HL-60 (cell line): ENCODE measurements at regions not wholly inside any gene's neighbourhood (a gene's known extent, or its start where the extent isn't known, plus 50 kb on each side); places are given as distances from the start of the nearest gene placed in this dataset.

Experiments used
- DNase-seq, 2 experiments: peaks; one replicate each; pipeline ENCODE4 v3.0.0-alpha.2; 2010 to 2020; ENCODE audit warnings: low read depth in 1 of 2, low spot score in 1 of 2
- H3K27ac ChIP-seq: fragments of 250-450 bp; sonication (Bioruptor Pico); replicated peaks from 2 replicates; pipeline ENCODE4 v1.5.1; 2020; ENCODE audit warnings: mild to moderate bottlenecking, moderate library complexity
- H3K27me3 ChIP-seq: fragments of 250-450 bp; sonication (Bioruptor Pico); 2 replicates; pipeline ENCODE4 v1.5.1; 2021; ENCODE audit warnings: mild to moderate bottlenecking, moderate library complexity; ENCODE audit not compliant: insufficient read depth, poor library complexity, severe bottlenecking
- H3K4me3 ChIP-seq: replicated peaks from 2 replicates; pipeline ENCODE4 v1.5.1; 2011; ENCODE audit warnings: mild to moderate bottlenecking, control low read depth, low read length; ENCODE audit not compliant: insufficient read depth
- CTCF ChIP-seq: IDR thresholded peaks from one replicate; pipeline ENCODE4 v1.5.1; 2011; ENCODE audit warnings: low read length, control low read depth, inconsistent platforms; ENCODE audit not compliant: insufficient read depth
- GABPA ChIP-seq: IDR thresholded peaks from 2 replicates; pipeline ENCODE4 v1.6.1; 2012; ENCODE audit warnings: low read depth
- POLR2AphosphoS5 ChIP-seq: IDR thresholded peaks from 2 replicates; pipeline ENCODE4 v1.6.1; 2012; ENCODE audit warnings: low read depth
- REST ChIP-seq: IDR thresholded peaks from 2 replicates; pipeline ENCODE4 v1.6.1; 2012; ENCODE audit warnings: low read depth; ENCODE audit not compliant: insufficient replicate concordance
- SPI1 ChIP-seq: IDR thresholded peaks from 2 replicates; pipeline ENCODE4 v1.6.1; 2012; ENCODE audit warnings: low read depth, mild to moderate bottlenecking, borderline replicate concordance

DNA sequence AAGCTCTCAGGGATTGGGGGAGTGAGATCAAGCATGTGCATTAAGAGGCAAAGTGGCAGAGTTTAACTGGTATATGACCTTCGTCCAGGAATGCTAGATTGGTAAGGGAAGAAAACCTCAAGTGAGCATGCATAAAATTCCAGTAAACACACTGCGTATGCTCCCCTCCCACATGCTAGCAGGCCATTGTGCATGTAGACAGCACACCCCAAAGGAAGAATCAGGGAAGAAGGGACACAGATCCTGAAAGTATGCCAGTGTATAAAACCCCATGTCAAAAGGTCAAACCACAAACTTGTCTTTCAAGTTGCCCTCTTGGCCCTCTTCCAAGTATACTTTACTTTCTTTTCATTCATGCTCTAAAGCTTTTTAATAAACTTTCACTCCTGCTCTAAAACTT, 405.2 kb upstream of the CNKSR2 start:
- no peak overlapping the region for H3K27ac ChIP-seq
- TF ChIP-seq GABPA: no peak
- TF ChIP-seq SPI1: no peak
- TF ChIP-seq POLR2AphosphoS5: no peak
- TF ChIP-seq CTCF: no peak
- TF ChIP-seq REST: no peak
- no peaks in the 10 kb centered on the region for H3K27me3 ChIP-seq
- H3K4me3 ChIP-seq: no peak overlapping the region
- no peak for DNase-seq

DNA sequence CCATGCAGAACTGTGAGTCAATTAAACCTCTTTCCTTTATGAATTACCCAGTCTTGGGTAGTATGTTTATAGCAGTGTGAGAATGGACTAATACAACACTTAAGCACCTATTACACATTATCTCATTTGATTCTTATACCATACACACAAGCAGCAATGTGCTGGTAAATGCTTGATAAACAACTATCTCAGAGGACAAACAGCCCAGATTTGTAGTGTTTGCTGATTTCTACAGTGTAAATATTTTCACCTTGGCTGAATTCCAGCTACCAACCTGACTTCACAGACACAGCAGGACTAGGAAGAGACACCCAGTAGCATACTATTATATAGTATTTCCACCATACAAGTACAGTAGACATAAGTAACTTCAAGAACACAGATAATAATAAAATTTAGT, 406.5 kb upstream of the CNKSR2 start:
- H3K4me3 ChIP-seq: no peak overlapping the region
- TF ChIP-seq CTCF (no peak), REST (no peak), POLR2AphosphoS5 (no peak), GABPA (no peak), SPI1 (no peak)

GRCh38 chrX:20965270-20966044, 408.8 kb upstream of the CNKSR2 start:
- TF ChIP-seq GABPA (no peak), CTCF (no peak), REST (no peak), SPI1 (no peak), POLR2AphosphoS5 (no peak)
- no peaks in the 10 kb centered on the region for H3K27me3 ChIP-seq
- no peak overlapping the region for H3K27ac ChIP-seq
- no peak for DNase-seq
- no peak overlapping the region for H3K4me3 ChIP-seq

More for the DNA sequence above, 406.5 kb upstream of the CNKSR2 start:
- Histone ChIP-seq H3K27ac (no peak overlapping the region), H3K27me3 (no peaks in the 10 kb centered on the region)
- no peak for DNase-seq
